Prostate gland (tissue), 2 donors: ENCODE measurements at regions not wholly inside any gene's neighbourhood (a gene's known extent, or its start where the extent isn't known, plus 50 kb on each side); places are given as distances from the start of the nearest gene placed in this dataset.

ENCODE experiments used
- DNase-seq: peaks from one replicate; pipeline ENCODE4 v3.0.0-alpha.2; 2019; ENCODE audit warnings: low spot score
- H3K27ac ChIP-seq, 2 donors: fragments of 200-600 bp; sonication (generic); 2 replicates each; pipeline ENCODE4 v1.5.1; 2017 to 2019
- H3K27me3 ChIP-seq: fragments of 200-600 bp; sonication (generic); replicated peaks from 2 replicates; pipeline ENCODE4 v1.5.1; 2019; ENCODE audit not compliant: insufficient read depth
- H3K36me3 ChIP-seq, 2 donors: fragments of 200-600 bp; sonication (generic); 1 replicate in 1 of 2; 2 replicates in 1 of 2; pipeline versions ENCODE4 v1.5.1 to v1.8.1; 2017 to 2019
- H3K4me1 ChIP-seq: fragments of 200-600 bp; sonication (generic); replicated peaks from 2 replicates; pipeline ENCODE4 v1.5.1; 2019
- H3K4me3 ChIP-seq, 2 donors: fragments of 200-600 bp; sonication (generic); 2 replicates each; pipeline ENCODE4 v1.5.1; 2017 to 2019
- H3K9me3 ChIP-seq: fragments of 200-600 bp; sonication (generic); 2 replicates; pipeline ENCODE4 v1.5.1; 2017
- POLR2A ChIP-seq: fragments of 450-650 bp; IDR thresholded peaks from one replicate; pipeline ENCODE4 v1.6.1; 2016; ENCODE audit warnings: antibody characterized with exemption, mild to moderate bottlenecking
- POLR2AphosphoS5 ChIP-seq: sonication (generic); formaldehyde crosslinking; IDR thresholded peaks from one replicate; pipeline ENCODE4 v1.6.1; 2017; ENCODE audit warnings: antibody characterized with exemption
- WGBS: methylation state at CpG from one replicate; pipeline ENCODE4 v1.1.5; 2018; 5-methylcytosine and 5-hydroxymethylcytosine counted together
- intact Hi-C: fragments of 100-400 bp; cut with DNase I; formaldehyde crosslinking; loops from one replicate; pipeline ENCODE4 v1.14.2; 2022
- TF ChIP-seq, protein P1 (sequence below), 4 experiments: fragments of 200-600 bp in 2 of 4; fragments of 450-650 bp in 2 of 4; sonication (generic) in 2 of 4; IDR thresholded peaks; 1 replicate in 3 of 4; 2 replicates in 1 of 4; pipeline ENCODE4 v1.5.1; 2016 to 2019; ENCODE audit warnings: antibody characterized with exemption in 4 of 4, mild to moderate bottlenecking in 2 of 4, moderate library complexity in 2 of 4

GRCh38 chr18:34548120-34548972 is 161.8 kb upstream of the DTNA start:
- no peaks in the 10 kb centered on the region for H3K27me3 ChIP-seq
- H3K4me3 ChIP-seq = no peak overlapping the region
- intact Hi-C loops = no loop called here
- H3K36me3 ChIP-seq = no peaks in the 10 kb centered on the region
- H3K9me3 ChIP-seq = no peaks in the 10 kb centered on the region
- H3K4me1 ChIP-seq = no peaks in the 10 kb centered on the region
- no peak for TF ChIP-seq POLR2AphosphoS5
- TF ChIP-seq, protein P1, sequence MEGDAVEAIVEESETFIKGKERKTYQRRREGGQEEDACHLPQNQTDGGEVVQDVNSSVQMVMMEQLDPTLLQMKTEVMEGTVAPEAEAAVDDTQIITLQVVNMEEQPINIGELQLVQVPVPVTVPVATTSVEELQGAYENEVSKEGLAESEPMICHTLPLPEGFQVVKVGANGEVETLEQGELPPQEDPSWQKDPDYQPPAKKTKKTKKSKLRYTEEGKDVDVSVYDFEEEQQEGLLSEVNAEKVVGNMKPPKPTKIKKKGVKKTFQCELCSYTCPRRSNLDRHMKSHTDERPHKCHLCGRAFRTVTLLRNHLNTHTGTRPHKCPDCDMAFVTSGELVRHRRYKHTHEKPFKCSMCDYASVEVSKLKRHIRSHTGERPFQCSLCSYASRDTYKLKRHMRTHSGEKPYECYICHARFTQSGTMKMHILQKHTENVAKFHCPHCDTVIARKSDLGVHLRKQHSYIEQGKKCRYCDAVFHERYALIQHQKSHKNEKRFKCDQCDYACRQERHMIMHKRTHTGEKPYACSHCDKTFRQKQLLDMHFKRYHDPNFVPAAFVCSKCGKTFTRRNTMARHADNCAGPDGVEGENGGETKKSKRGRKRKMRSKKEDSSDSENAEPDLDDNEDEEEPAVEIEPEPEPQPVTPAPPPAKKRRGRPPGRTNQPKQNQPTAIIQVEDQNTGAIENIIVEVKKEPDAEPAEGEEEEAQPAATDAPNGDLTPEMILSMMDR (IDR thresholded peaks at IDR 0.05) = no peak
- TF ChIP-seq POLR2A = no peak
- H3K27ac ChIP-seq = no peak overlapping the region
- 61% methylated on average over 2 of the region's 2 CpGs for WGBS
- DNase-seq = no peak

GRCh38 chr18:34548973-34549294 is 161.2 kb upstream of the DTNA start:
- no peaks in the 10 kb centered on the region for H3K9me3 ChIP-seq
- TF ChIP-seq POLR2AphosphoS5 (no peak), POLR2A (no peak)
- TF ChIP-seq, protein P1 (IDR thresholded peaks at IDR 0.05) = no peak
- WGBS = 77% methylated on average over 2 of the region's 2 CpGs
- H3K27ac ChIP-seq = no peak overlapping the region
- intact Hi-C loops = no loop called here
- H3K27me3 ChIP-seq = no peaks in the 10 kb centered on the region
- no peaks in the 10 kb centered on the region for H3K4me1 ChIP-seq
- H3K4me3 ChIP-seq = no peak overlapping the region
- H3K36me3 ChIP-seq = no peaks in the 10 kb centered on the region
- no peak for DNase-seq

- TF ChIP-seq POLR2AphosphoS5 = no peak
- TF ChIP-seq POLR2A = no peak
- TF ChIP-seq, protein P1 (IDR thresholded peaks at IDR 0.05) = no peak
These were observed 160.7 kb upstream of the DTNA start for GRCh38 chr18:34549367-34549766.

GRCh38 chr18:34550156-34550555 is 159.9 kb upstream of the DTNA start:
- 88% methylated on average over 4 of the region's 4 CpGs for WGBS
- no peaks in the 10 kb centered on the region for H3K36me3 ChIP-seq
- no peaks in the 10 kb centered on the region for H3K4me1 ChIP-seq
- H3K27me3 ChIP-seq = no peaks in the 10 kb centered on the region
- no peak for DNase-seq
- TF ChIP-seq POLR2A (no peak), POLR2AphosphoS5 (no peak)
- TF ChIP-seq, protein P1 (IDR thresholded peaks at IDR 0.05) = no peak
- H3K27ac ChIP-seq = no peak overlapping the region
- intact Hi-C loops = no loop called here
- H3K4me3 ChIP-seq = no peak overlapping the region
- H3K9me3 ChIP-seq = no peaks in the 10 kb centered on the region

More at GRCh38 chr18:34549367-34549766, 160.7 kb upstream of the DTNA start:
- Histone ChIP-seq H3K27ac (no peak overlapping the region), H3K4me1 (no peaks in the 10 kb centered on the region), H3K27me3 (no peaks in the 10 kb centered on the region), H3K36me3 (no peaks in the 10 kb centered on the region), H3K9me3 (no peaks in the 10 kb centered on the region), H3K4me3 (no peak overlapping the region)
- intact Hi-C loops = no loop called here
- no peak for DNase-seq

DNA sequence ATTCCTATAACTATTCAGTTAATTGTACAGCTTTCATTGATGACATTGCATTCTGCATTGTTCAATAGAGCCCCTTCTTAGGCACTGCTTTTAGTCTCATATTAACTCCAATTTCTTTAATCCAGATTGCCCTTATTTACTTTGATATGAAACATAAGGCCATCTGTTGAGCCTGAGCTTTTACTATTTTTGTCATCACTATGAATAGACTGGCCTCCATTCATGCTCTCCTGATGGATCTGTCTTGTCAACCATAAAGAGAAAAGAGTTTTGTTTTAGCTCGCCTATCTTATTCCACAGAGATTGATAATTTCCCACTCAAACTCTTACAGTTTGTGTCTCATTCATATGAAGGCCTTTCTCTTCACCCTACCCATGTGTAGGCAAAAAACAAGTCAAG is 159.2 kb upstream of the DTNA start:
- Histone ChIP-seq H3K4me1 (no peaks in the 10 kb centered on the region), H3K27me3 (no peaks in the 10 kb centered on the region), H3K4me3 (no peak overlapping the region), H3K36me3 (no peaks in the 10 kb centered on the region), H3K27ac (no peak overlapping the region), H3K9me3 (no peaks in the 10 kb centered on the region)
- DNase-seq = no peak
- intact Hi-C loops = no loop called here
- TF ChIP-seq, protein P1 (IDR thresholded peaks at IDR 0.05) = no peak
- TF ChIP-seq POLR2A (no peak), POLR2AphosphoS5 (no peak)
- 94% methylated on average over 1 of the region's 1 CpG for WGBS
